H1 (cell line): ENCODE measurements at regions not wholly inside any gene's neighbourhood (a gene's known extent, or its start where the extent isn't known, plus 50 kb on each side); places are given as distances from the start of the nearest gene placed in this dataset.

Source experiments
- CBX5 ChIP-seq: fragments of 300-800, 300-1000 bp; sonication (generic); IDR thresholded peaks from 2 replicates; pipeline ENCODE4 v1.7.1; 2016; ENCODE audit warnings: antibody characterized with exemption, low read length, low read depth
- EP300 ChIP-seq, 2 experiments: IDR thresholded peaks; 1 replicate in 1 of 2; 2 replicates in 1 of 2; pipeline ENCODE4 v1.6.1; 2011 to 2012; ENCODE audit warnings: low read depth in 2 of 2, low read length in 2 of 2, mild to moderate bottlenecking in 2 of 2, borderline replicate concordance in 1 of 2, inconsistent platforms in 1 of 2, moderate library complexity in 1 of 2
- POLR2A ChIP-seq, 2 experiments: IDR thresholded peaks; 1 replicate in 1 of 2; 2 replicates in 1 of 2; pipeline ENCODE4 v1.6.1; 2011; ENCODE audit warnings: low read depth in 2 of 2, low read length in 2 of 2, mild to moderate bottlenecking in 2 of 2; ENCODE audit errors: control extremely low read depth in 1 of 2
- POLR2AphosphoS5 ChIP-seq: IDR thresholded peaks from 2 replicates; pipeline ENCODE4 v1.6.1; 2011; ENCODE audit warnings: low read depth, low read length
- RBBP5 ChIP-seq: IDR thresholded peaks from 2 replicates; pipeline ENCODE4 v1.7.1; 2012; ENCODE audit warnings: low read depth, mild to moderate bottlenecking, inconsistent platforms, low read length, moderate library complexity, borderline replicate concordance
- SIX5 ChIP-seq: IDR thresholded peaks from 2 replicates; pipeline ENCODE4 v1.6.1; 2011; ENCODE audit warnings: mild to moderate bottlenecking, low read depth, low read length
- TAF1 ChIP-seq: IDR thresholded peaks from 2 replicates; pipeline ENCODE4 v1.6.1; 2011; ENCODE audit warnings: mild to moderate bottlenecking, low read depth, low read length
- TBP ChIP-seq: IDR thresholded peaks from 2 replicates; pipeline ENCODE4 v1.6.1; 2011; ENCODE audit warnings: low read depth, low read length, improper control_type of control experiment
- TF ChIP-seq, protein P1 (sequence below): fragments of 300-600 bp; sonication (generic); IDR thresholded peaks from 2 replicates; pipeline ENCODE4 v1.7.1; 2012; ENCODE audit warnings: low read length, moderate library complexity, mild to moderate bottlenecking, inconsistent platforms; ENCODE audit not compliant: insufficient replicate concordance
- TF ChIP-seq, protein P2 (sequence below): IDR thresholded peaks from 2 replicates; pipeline ENCODE4 v1.6.1; 2011; ENCODE audit warnings: low read length, improper control_type of control experiment

DNA sequence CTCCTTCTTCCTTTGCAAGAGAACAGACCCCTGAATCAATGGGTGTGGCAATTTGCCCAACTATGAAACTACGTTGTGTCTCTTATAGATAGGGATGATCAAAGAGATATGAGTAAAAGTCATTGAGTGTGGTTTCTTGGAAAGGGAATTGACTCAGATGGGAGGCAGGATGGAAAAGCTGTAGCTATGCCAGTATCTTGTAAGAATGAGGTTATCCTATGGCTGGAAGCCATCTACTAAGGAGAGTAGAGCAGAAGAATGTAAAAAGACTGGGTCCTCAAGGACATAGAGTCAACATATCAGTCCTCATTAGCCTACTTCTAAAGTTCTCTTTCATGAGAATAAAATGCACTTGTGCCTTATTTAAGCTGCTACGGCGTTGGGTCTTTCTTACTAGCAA is 78.9 kb upstream of the POU2AF2 start (continued):
- TF ChIP-seq, protein P1, sequence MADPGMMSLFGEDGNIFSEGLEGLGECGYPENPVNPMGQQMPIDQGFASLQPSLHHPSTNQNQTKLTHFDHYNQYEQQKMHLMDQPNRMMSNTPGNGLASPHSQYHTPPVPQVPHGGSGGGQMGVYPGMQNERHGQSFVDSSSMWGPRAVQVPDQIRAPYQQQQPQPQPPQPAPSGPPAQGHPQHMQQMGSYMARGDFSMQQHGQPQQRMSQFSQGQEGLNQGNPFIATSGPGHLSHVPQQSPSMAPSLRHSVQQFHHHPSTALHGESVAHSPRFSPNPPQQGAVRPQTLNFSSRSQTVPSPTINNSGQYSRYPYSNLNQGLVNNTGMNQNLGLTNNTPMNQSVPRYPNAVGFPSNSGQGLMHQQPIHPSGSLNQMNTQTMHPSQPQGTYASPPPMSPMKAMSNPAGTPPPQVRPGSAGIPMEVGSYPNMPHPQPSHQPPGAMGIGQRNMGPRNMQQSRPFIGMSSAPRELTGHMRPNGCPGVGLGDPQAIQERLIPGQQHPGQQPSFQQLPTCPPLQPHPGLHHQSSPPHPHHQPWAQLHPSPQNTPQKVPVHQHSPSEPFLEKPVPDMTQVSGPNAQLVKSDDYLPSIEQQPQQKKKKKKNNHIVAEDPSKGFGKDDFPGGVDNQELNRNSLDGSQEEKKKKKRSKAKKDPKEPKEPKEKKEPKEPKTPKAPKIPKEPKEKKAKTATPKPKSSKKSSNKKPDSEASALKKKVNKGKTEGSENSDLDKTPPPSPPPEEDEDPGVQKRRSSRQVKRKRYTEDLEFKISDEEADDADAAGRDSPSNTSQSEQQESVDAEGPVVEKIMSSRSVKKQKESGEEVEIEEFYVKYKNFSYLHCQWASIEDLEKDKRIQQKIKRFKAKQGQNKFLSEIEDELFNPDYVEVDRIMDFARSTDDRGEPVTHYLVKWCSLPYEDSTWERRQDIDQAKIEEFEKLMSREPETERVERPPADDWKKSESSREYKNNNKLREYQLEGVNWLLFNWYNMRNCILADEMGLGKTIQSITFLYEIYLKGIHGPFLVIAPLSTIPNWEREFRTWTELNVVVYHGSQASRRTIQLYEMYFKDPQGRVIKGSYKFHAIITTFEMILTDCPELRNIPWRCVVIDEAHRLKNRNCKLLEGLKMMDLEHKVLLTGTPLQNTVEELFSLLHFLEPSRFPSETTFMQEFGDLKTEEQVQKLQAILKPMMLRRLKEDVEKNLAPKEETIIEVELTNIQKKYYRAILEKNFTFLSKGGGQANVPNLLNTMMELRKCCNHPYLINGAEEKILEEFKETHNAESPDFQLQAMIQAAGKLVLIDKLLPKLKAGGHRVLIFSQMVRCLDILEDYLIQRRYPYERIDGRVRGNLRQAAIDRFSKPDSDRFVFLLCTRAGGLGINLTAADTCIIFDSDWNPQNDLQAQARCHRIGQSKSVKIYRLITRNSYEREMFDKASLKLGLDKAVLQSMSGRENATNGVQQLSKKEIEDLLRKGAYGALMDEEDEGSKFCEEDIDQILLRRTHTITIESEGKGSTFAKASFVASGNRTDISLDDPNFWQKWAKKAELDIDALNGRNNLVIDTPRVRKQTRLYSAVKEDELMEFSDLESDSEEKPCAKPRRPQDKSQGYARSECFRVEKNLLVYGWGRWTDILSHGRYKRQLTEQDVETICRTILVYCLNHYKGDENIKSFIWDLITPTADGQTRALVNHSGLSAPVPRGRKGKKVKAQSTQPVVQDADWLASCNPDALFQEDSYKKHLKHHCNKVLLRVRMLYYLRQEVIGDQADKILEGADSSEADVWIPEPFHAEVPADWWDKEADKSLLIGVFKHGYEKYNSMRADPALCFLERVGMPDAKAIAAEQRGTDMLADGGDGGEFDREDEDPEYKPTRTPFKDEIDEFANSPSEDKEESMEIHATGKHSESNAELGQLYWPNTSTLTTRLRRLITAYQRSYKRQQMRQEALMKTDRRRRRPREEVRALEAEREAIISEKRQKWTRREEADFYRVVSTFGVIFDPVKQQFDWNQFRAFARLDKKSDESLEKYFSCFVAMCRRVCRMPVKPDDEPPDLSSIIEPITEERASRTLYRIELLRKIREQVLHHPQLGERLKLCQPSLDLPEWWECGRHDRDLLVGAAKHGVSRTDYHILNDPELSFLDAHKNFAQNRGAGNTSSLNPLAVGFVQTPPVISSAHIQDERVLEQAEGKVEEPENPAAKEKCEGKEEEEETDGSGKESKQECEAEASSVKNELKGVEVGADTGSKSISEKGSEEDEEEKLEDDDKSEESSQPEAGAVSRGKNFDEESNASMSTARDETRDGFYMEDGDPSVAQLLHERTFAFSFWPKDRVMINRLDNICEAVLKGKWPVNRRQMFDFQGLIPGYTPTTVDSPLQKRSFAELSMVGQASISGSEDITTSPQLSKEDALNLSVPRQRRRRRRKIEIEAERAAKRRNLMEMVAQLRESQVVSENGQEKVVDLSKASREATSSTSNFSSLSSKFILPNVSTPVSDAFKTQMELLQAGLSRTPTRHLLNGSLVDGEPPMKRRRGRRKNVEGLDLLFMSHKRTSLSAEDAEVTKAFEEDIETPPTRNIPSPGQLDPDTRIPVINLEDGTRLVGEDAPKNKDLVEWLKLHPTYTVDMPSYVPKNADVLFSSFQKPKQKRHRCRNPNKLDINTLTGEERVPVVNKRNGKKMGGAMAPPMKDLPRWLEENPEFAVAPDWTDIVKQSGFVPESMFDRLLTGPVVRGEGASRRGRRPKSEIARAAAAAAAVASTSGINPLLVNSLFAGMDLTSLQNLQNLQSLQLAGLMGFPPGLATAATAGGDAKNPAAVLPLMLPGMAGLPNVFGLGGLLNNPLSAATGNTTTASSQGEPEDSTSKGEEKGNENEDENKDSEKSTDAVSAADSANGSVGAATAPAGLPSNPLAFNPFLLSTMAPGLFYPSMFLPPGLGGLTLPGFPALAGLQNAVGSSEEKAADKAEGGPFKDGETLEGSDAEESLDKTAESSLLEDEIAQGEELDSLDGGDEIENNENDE, result no peak
- TF ChIP-seq CBX5 (no peak), POLR2A (IDR thresholded peaks at IDR 0.05; ENCODE audit: control extremely low read depth in 1 of 2, low read depth in 2 of 2, low read length in 2 of 2) (no peak), POLR2AphosphoS5 (no peak), TAF1 (no peak), SIX5 (no peak), RBBP5 (no peak), EP300 (IDR thresholded peaks at IDR 0.05; ENCODE audit: borderline replicate concordance in 1 of 2, low read depth in 2 of 2, low read length in 2 of 2) (no peak), TBP (no peak)
- TF ChIP-seq, protein P2, sequence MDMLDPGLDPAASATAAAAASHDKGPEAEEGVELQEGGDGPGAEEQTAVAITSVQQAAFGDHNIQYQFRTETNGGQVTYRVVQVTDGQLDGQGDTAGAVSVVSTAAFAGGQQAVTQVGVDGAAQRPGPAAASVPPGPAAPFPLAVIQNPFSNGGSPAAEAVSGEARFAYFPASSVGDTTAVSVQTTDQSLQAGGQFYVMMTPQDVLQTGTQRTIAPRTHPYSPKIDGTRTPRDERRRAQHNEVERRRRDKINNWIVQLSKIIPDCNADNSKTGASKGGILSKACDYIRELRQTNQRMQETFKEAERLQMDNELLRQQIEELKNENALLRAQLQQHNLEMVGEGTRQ, result no peak
